GM23248 (cell line): ENCODE measurements at regions not wholly inside any gene's neighbourhood (a gene's known extent, or its start where the extent isn't known, plus 50 kb on each side); places are given as distances from the start of the nearest gene placed in this dataset.
"Not testable (repeated sequence)": the region's sequence is repeated elsewhere in the genome, so short reads cannot be mapped to it uniquely, and the experiment has no call there.

Experiments
- DNase-seq: peaks from one replicate; pipeline ENCODE4 v3.0.0-alpha.2; 2015
- H2AFZ ChIP-seq: fragments of 200-600 bp; sonication (generic); 2 replicates; pipeline ENCODE4 v1.6.1; 2016; ENCODE audit warnings: antibody characterized with exemption
- H3F3A ChIP-seq: fragments of 200-600 bp; sonication (generic); 2 replicates; pipeline ENCODE4 v1.6.1; 2016; ENCODE audit warnings: mild to moderate bottlenecking, antibody characterized with exemption, mixed run types; ENCODE audit not compliant: insufficient read depth
- H3K27ac ChIP-seq: fragments of 200-600 bp; sonication (generic); 2 replicates; pipeline ENCODE4 v1.5.1; 2016; ENCODE audit warnings: mild to moderate bottlenecking
- H3K27me3 ChIP-seq: fragments of 200-600 bp; sonication (generic); replicated peaks from 2 replicates; pipeline ENCODE4 v1.6.1; 2016; ENCODE audit warnings: mild to moderate bottlenecking; ENCODE audit not compliant: insufficient read depth
- H3K36me3 ChIP-seq: fragments of 200-600 bp; sonication (generic); 2 replicates; pipeline ENCODE4 v1.6.1; 2016; ENCODE audit warnings: low read depth, mild to moderate bottlenecking
- H3K4me1 ChIP-seq: fragments of 200-600 bp; sonication (generic); 2 replicates; pipeline ENCODE4 v1.6.1; 2016; ENCODE audit warnings: mild to moderate bottlenecking; ENCODE audit not compliant: insufficient read depth
- H3K4me2 ChIP-seq: fragments of 200-600 bp; sonication (generic); one replicate; pipeline ENCODE4 v1.6.1; 2016; ENCODE audit warnings: mild to moderate bottlenecking; ENCODE audit not compliant: unreplicated experiment
- H3K4me3 ChIP-seq: fragments of 200-600 bp; sonication (generic); 2 replicates; pipeline ENCODE4 v1.5.1; 2016; ENCODE audit warnings: mild to moderate bottlenecking
- H3K79me2 ChIP-seq: fragments of 200-600 bp; sonication (generic); 2 replicates; pipeline ENCODE4 v1.6.1; 2016; ENCODE audit warnings: mild to moderate bottlenecking; ENCODE audit not compliant: insufficient read depth
- H3K9ac ChIP-seq: fragments of 200-600 bp; sonication (generic); 2 replicates; pipeline ENCODE4 v1.6.1; 2016; ENCODE audit warnings: mild to moderate bottlenecking
- H3K9me2 ChIP-seq: fragments of 200-600 bp; sonication (generic); 2 replicates; pipeline ENCODE4 v1.6.1; 2016; ENCODE audit warnings: mixed run types, mild to moderate bottlenecking, moderate library complexity; ENCODE audit not compliant: insufficient read depth
- H3K9me3 ChIP-seq: fragments of 200-600 bp; sonication (generic); one replicate; pipeline ENCODE4 v1.6.1; 2017; ENCODE audit warnings: low read depth
- H4K20me1 ChIP-seq: fragments of 200-600 bp; sonication (generic); 2 replicates; pipeline ENCODE4 v1.6.0; 2016; ENCODE audit not compliant: insufficient read depth
- EZH2 ChIP-seq: fragments of 200-600 bp; sonication (generic); IDR thresholded peaks from 2 replicates; pipeline ENCODE4 v1.6.1; 2018; ENCODE audit warnings: antibody characterized with exemption, mild to moderate bottlenecking; ENCODE audit not compliant: insufficient read depth, poor library complexity, severe bottlenecking
- EZH2phosphoT487 ChIP-seq: fragments of 200-600 bp; sonication (generic); IDR thresholded peaks from 2 replicates; pipeline ENCODE4 v1.6.1; 2018; ENCODE audit warnings: antibody characterized with exemption, moderate library complexity, mild to moderate bottlenecking, low read depth; ENCODE audit not compliant: insufficient read depth
- WGBS, 2 experiments: methylation state at CpG; one replicate each; pipeline ENCODE4 v1.1.6; 2015 to 2017; ENCODE audit warnings: low lambda C conversion rate in 2 of 2, low coverage in 1 of 2; ENCODE audit errors: missing lambda C conversion rate in 2 of 2; 5-methylcytosine and 5-hydroxymethylcytosine counted together
- in situ Hi-C: fragments of 300-500 bp; cut with MboI; formaldehyde crosslinking; loops from 2 replicates; pipeline ENCODE4 v1.15.0; 2020

DNA sequence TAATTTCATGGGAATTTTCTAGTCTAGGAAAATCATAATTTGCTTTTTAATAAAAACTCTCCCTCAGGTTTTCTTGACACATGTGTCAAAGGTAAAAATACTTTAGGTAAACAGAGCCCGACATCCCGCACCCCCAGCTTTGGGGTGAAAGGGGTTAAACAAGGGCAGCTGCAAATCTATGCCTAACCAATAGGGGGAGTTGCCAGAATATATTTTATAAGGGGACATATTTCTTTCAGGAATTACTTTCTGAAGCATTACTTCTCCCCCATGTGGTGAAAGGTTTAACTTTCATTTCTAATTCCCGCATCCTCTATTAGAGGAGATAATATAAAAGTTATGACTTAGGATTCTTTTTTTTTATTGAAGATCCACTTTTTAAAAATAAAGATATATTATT lies 53.9 kb upstream of the HEPH start:
- H3K27ac ChIP-seq, result no peak overlapping the region
- no peaks in the 10 kb centered on the region for H3K36me3 ChIP-seq
- WGBS, 2 experiments, result 75 to 77% methylated on average over 3 of the region's 3 CpGs
- H3K4me2 ChIP-seq, result no peak overlapping the region
- no peaks in the 10 kb centered on the region for H4K20me1 ChIP-seq
- H3K9ac ChIP-seq, result no peak overlapping the region
- TF ChIP-seq EZH2 (no peak), EZH2phosphoT487 (no peak)
- no peaks in the 10 kb centered on the region for H3K9me2 ChIP-seq
- no peaks in the 10 kb centered on the region for H3K79me2 ChIP-seq
- H3K27me3 ChIP-seq, result no peaks in the 10 kb centered on the region
- H3K9me3 ChIP-seq, result no peaks in the 10 kb centered on the region
- no peak overlapping the region for H3K4me3 ChIP-seq
- H2AFZ ChIP-seq, result no peak overlapping the region
- H3F3A ChIP-seq, result no peaks in the 10 kb centered on the region
- in situ Hi-C loops, result no loop called here
- H3K4me1 ChIP-seq, result no peaks in the 10 kb centered on the region
- DNase-seq, result peak; percentile 49

DNA sequence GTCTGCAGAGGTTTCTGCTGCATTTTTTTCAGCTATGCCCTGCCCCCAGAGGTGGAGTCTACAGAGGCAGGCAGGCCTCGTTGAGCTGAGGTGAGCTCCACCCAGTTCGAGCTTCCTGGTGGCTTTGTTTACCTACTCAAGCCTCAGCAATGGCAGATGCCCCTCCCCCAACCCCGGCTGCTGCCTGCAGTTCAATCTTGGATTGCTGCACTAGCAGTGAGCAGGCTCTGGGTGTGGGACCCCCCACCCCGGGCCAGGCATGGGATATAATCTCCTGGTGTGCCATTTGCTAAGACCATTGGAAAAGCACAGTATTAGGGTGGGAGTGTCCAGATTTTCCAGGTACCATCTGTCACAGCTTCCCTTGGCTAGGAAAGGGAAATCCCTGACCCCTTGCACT lies 56.2 kb upstream of the HEPH start:
- H3K9me2 ChIP-seq, H3K4me1 ChIP-seq, in situ Hi-C loops, H4K20me1 ChIP-seq, H3K9ac ChIP-seq, H2AFZ ChIP-seq, H3F3A ChIP-seq, H3K27me3 ChIP-seq, H3K4me3 ChIP-seq, H3K4me2 ChIP-seq, H3K9me3 ChIP-seq, H3K36me3 ChIP-seq, H3K27ac ChIP-seq, H3K79me2 ChIP-seq, DNase-seq: not testable (repeated sequence)
- WGBS, 2 experiments, result 40% methylated on average over 3 of the region's 4 CpGs; no CpG with 5 or more reads in 1 of the 2 experiments

DNA sequence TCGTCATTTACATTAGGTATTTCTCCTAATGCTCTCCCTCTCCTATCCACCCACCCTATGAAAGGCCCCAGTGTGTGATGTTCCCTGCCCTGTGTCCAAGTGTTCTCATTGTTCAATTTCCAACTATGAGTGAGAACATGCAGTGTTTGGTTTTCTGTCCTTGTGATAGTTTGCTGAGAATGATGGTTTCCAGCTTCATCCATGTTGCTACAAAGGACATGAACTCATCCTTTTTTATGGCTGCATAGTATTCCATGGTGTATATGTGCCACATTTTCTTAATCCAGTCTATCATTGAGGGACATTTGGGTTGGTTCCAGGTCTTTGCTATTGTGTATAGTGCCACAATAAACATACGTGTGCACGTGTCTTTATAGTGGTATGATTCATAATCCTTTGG lies 61.6 kb upstream of the HEPH start:
- H3F3A ChIP-seq, H4K20me1 ChIP-seq, H3K4me2 ChIP-seq, H3K9ac ChIP-seq, H3K4me3 ChIP-seq, H3K9me3 ChIP-seq, DNase-seq, H3K9me2 ChIP-seq, in situ Hi-C loops, H3K27me3 ChIP-seq, H3K4me1 ChIP-seq, H2AFZ ChIP-seq, H3K36me3 ChIP-seq, H3K27ac ChIP-seq, H3K79me2 ChIP-seq: not testable (repeated sequence)
- 38 to 46% methylated on average over 3 of the region's 3 CpGs for WGBS, 2 experiments

- H3K27me3 ChIP-seq, result no peaks in the 10 kb centered on the region
- H3K9me3 ChIP-seq, result no peaks in the 10 kb centered on the region
- H3K36me3 ChIP-seq, result no peaks in the 10 kb centered on the region
- H3K4me1 ChIP-seq, result no peaks in the 10 kb centered on the region
- H3K79me2 ChIP-seq, result no peaks in the 10 kb centered on the region
- in situ Hi-C loops, result no loop called here
- no peaks in the 10 kb centered on the region for H4K20me1 ChIP-seq
- 65 to 73% methylated on average over 2 of the region's 2 CpGs for WGBS, 2 experiments
- H3F3A ChIP-seq, result no peaks in the 10 kb centered on the region
- no peaks in the 10 kb centered on the region for H3K9me2 ChIP-seq
- H3K4me2 ChIP-seq, result no peak overlapping the region
- no peak overlapping the region for H3K4me3 ChIP-seq
- no peak for TF ChIP-seq EZH2
- TF ChIP-seq EZH2phosphoT487, result no peak
- no peak overlapping the region for H2AFZ ChIP-seq
- no peak overlapping the region for H3K27ac ChIP-seq
- no peak overlapping the region for H3K9ac ChIP-seq
- no peak for DNase-seq
Measured at GRCh38 chrX:66098162-66098561, 58.3 kb upstream of the VSIG4 start.

GRCh38 chrX:66096987-66097386 lies 57.1 kb upstream of the VSIG4 start:
- H3K27ac ChIP-seq, result not testable (repeated sequence)

GRCh38 chrX:66090004-66090403 lies 50.1 kb upstream of the VSIG4 start:
- H3K27me3 ChIP-seq, DNase-seq, H3K9me2 ChIP-seq, H3K4me3 ChIP-seq, H3K79me2 ChIP-seq, H3K36me3 ChIP-seq, H3K9me3 ChIP-seq, H3K27ac ChIP-seq, H3K4me2 ChIP-seq, H3F3A ChIP-seq, H3K9ac ChIP-seq, H4K20me1 ChIP-seq, H2AFZ ChIP-seq, in situ Hi-C loops, H3K4me1 ChIP-seq: not testable (repeated sequence)

More at GRCh38 chrX:66096987-66097386, 57.1 kb upstream of the VSIG4 start:
- H4K20me1 ChIP-seq, H3K27me3 ChIP-seq, H3K4me2 ChIP-seq, H3K4me3 ChIP-seq, H3K36me3 ChIP-seq, H3K79me2 ChIP-seq, H3K9ac ChIP-seq, H3K9me2 ChIP-seq, H3K4me1 ChIP-seq, H2AFZ ChIP-seq, H3K9me3 ChIP-seq, in situ Hi-C loops, H3F3A ChIP-seq, DNase-seq: not testable (repeated sequence)
- WGBS, 2 experiments, result 83 to 95% methylated on average over 3 to 16 of the region's 16 CpGs
